GM18870 (cell line): ENCODE measurements at regions not wholly inside any gene's neighbourhood (a gene's known extent, or its start where the extent isn't known, plus 50 kb on each side); places are given as distances from the start of the nearest gene placed in this dataset.
A peak's percentile ranks its signal among the peaks of the same experiment; 100 is the strongest.

ENCODE experiments used
- ATAC-seq: cut with Tn5 transposase; IDR thresholded peaks from one replicate; pipeline ENCODE4 v1.9.1; 2021; ENCODE audit warnings: moderate library complexity; ENCODE audit not compliant: unreplicated experiment

GRCh38 chr3:182703233-182703632 is 90.1 kb upstream of the ATP11B start:
- ATAC-seq: no peak

DNA sequence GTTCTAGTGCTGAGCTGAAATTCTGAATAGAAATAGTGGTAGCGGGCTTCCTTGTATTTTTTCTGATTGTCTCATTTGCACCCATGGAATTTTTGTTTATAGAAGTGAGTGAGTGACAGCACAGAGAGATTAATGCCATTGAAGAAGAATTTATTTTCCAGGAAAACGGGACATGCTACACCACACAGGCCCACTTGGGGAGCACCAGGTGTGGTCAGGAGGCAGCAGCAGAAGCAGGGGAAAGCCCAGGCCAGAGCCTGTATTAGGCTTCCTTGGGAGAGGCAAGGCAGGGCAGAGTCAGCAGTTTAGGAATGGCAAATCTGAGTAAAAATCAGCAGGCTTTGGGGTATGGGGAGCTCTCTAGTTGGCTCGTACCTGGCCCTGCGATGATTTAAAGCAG is 88.4 kb upstream of the ATP11B start:
- no peak for ATAC-seq

GRCh38 chr3:182708810-182709209 is 84.5 kb upstream of the ATP11B start:
- no peak for ATAC-seq

- no peak for ATAC-seq
Observed at GRCh38 chr3:182709306-182709705, 84.0 kb upstream of the ATP11B start.

DNA sequence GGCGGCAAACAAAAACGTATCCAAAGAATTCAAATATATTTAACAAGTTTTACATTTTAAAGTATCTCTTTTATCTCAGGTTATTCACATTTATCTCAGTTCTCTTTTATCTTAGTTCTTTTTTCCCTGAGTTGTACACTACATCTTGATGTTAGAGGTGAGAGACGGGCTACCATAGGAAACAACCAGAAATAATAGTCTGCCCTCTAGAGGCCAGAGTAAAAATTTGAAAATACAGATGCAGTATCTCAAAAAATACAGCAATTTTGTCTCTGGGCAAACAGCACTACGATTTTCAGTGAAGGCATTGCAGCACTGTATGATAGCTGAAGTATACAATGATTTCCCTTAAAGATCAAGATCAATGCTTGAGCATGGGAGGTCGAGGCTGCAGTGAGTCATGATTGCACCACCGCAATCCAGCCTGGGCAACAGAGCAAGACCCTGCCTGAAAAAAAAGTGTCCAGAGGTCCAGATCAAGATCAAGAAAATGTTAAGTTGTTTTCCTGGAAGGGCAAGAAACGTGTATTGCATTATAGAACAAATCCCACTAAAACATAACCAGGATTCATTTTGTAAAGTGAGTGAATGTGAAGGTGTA is 82.6 kb upstream of the ATP11B start:
- peak; percentile 63 for ATAC-seq

DNA sequence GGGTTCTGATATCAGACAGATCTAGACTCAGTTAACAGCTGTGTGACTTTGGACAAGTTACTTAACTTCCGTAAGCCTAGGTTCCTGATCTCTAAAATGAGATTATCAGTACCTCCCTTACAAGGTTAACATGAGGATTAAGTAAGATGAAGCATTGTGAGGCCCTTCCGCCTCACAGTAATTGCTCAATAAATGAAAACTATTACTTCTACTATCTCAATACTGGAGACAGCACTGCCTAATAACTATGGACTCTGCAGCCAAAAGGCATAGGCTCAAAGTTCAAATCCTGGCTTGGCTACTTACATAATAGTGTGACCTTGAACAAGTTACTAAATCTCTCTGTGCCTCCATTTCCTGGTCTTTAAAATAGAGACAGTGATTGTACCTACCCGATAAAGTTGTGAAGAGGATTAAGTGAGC is 82.0 kb upstream of the ATP11B start:
- ATAC-seq: no peak

DNA sequence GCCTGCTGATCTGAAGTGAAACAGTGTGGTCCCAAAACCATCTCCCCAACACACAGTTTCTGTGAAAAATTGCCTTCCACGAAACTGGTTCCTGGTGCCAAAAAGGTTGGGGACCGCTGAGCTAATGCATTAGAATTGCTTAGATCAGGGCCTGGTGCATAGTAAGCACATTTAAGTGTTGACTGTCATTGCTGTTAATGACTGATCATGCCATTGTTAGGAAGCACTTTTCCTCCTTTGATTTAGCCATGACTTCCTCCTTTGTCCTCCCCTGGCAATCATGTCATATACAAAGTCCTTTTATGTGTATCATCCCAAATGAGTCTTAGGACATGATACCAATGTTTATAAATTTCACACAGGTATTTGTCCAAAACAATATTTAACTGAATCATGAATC is 81.5 kb upstream of the ATP11B start:
- no peak for ATAC-seq

GRCh38 chr3:182713111-182713510 is 80.2 kb upstream of the ATP11B start:
- no peak for ATAC-seq

GRCh38 chr3:182713743-182714517 is 79.4 kb upstream of the ATP11B start:
- peak; percentile 37 for ATAC-seq

DNA sequence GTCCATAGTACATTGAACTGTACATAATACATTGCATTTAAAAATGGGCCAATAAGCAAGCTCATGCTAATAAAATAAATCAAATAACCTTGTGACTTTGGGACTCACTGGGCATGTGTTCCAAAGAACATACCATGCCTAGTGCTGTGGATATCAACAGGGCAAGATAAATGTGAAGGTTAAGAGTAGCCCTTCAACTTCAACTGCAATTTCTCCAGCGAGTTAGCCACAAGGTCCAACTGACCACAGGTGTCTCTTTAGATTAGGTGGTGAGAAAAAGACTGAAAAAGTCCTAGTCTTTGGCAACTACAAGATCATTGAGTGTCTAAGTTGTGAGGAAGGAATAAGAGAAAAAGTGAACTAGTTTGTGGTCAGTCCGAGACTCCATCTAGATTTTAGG is 78.3 kb upstream of the ATP11B start:
- no peak for ATAC-seq

GRCh38 chr3:182716114-182716688 is 77.1 kb upstream of the ATP11B start:
- ATAC-seq: peak; percentile 53

- ATAC-seq: peak; percentile 92
Observed at GRCh38 chr3:182717216-182717615, 76.1 kb upstream of the ATP11B start.

DNA sequence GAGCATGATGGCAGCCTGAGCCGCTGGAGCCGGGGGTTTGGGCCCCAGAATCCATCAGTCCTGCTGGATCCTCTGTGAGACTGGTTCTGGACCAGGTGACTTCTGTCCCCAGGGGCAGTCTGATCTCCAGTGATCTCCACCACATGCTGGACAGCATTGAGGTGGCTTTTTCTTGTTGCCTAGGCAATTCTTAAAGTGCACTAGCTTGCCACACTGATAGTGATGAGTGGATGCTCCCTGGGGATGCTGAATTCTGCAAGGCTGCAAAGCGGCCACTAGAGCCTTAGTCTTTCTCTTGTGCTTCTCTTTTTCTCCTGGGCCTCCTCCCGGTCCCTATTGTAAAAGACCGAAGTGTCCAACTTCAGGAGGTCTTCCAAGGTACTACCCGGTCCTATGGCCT is 70.4 kb upstream of the ATP11B start:
- no peak for ATAC-seq

DNA sequence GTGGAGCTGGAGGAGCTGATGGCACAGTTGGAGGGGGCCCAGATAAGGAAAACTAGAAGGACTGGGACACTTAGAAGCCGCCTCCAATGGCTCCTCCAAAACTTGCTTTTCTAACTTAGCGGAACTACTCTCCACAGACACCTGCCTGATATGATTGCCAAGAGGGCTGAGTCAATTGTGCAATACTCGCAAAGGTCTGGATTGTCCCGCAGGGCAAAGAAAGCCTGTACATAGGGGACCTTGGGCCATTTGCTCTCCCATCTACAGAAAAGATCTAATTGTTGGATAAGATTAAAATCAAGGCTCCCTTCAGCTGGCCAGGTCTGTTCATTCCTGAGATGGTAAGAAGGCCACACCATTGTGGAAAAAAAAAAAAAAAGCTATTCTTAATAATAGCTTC is 69.7 kb upstream of the ATP11B start:
- ATAC-seq: no peak

- no peak for ATAC-seq
Observed at GRCh38 chr3:182725372-182726251, 67.7 kb upstream of the ATP11B start.

- ATAC-seq: no peak
Observed at GRCh38 chr3:182726258-182727142, 66.8 kb upstream of the ATP11B start.

- ATAC-seq: no peak
Observed at GRCh38 chr3:182728238-182728637, 65.1 kb upstream of the ATP11B start.

- peak; percentile 70 for ATAC-seq
Observed at GRCh38 chr3:182729903-182730674, 63.2 kb upstream of the ATP11B start.

DNA sequence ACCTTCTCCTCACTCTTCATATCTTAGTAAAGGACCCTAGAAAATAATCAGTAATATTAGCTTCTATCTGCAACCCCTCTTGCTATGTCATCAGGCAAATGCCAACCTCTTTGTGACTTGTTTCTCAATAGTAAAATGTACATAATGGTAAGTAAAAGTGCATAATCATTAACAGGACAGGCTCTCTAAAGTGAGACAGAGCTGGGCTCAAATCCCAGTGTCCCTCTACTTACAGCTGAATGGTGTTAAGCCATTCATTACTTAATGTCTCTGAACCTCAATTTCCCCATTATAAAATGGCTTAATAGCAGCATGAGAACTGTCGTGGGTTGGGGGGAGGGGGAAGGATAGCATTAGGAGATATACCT is 62.6 kb upstream of the ATP11B start:
- no peak for ATAC-seq

GRCh38 chr3:182731764-182732163 is 61.5 kb upstream of the ATP11B start:
- no peak for ATAC-seq
